ENCODE measurements at regions not wholly inside any gene's neighbourhood (a gene's known extent, or its start where the extent isn't known, plus 50 kb on each side); places are given as distances from the start of the nearest gene placed in this dataset.

GRCh38 chr2:64795024-64795592 is 141.4 kb upstream of the SERTAD2 start:
- H3K23me2 ChIP-seq (ENCODE audit: low read depth, low read length): no peaks in the 10 kb centered on the region
- no peaks in the 10 kb centered on the region; a peak in 2 of 7 replicates for H3K27me3 ChIP-seq (replicated peaks in 1 of 4; ENCODE audit: control insufficient read depth in 3 of 4, extremely low read depth in 1 of 4, insufficient read depth in 3 of 4, low read length in 3 of 4)
- POLR2A ChIA-PET (ENCODE audit: partially characterized antibody): interaction anchor here (0.6 kb wide), 1 partner anchor 28 kb away, joined by 5 read pairs; no protein-coding TSS in a partner anchor
- H4K5ac ChIP-seq (ENCODE audit: insufficient read length, low read depth, low read length): no peak overlapping the region
- H4K20me1 ChIP-seq (replicated peaks in 1 of 2; ENCODE audit: control insufficient read depth in 1 of 2, insufficient read depth in 2 of 2, low read length in 2 of 2): no peaks in the 10 kb centered on the region
- H3K36me3 ChIP-seq (ENCODE audit: control insufficient read depth in 2 of 4, insufficient read depth in 4 of 4, low read length in 3 of 4): no peaks in the 10 kb centered on the region
- no peak overlapping the region for H2AK5ac ChIP-seq (ENCODE audit: low read depth, low read length)
- CTCF ChIA-PET (ENCODE audit: partially characterized antibody): interaction anchor here (1.3 to 3.0 kb wide), 3 partner anchors 10 to 44 kb away, joined by 3 to 12 read pairs (median 9); no protein-coding TSS in a partner anchor
- no peaks in the 10 kb centered on the region for H3K79me1 ChIP-seq (ENCODE audit: low read depth, low read length)
- H2BK12ac ChIP-seq (ENCODE audit: low read depth, low read length): no peak overlapping the region
- no peak overlapping the region for H4K91ac ChIP-seq (replicated peaks; ENCODE audit: insufficient read length, low read length)
- no peak overlapping the region; the same call in 1 of the 2 replicates for H3K18ac ChIP-seq (ENCODE audit: extremely low read depth, low read length)
- no peak for TF ChIP-seq USF2 (IDR thresholded peaks at IDR 0.05; ENCODE audit: low read length)
- no peak for TF ChIP-seq POU5F1 (IDR thresholded peaks at IDR 0.05; ENCODE audit: low read depth, low read length)
- no peak for TF ChIP-seq TAF7 (optimal IDR thresholded peaks at IDR 0.05; ENCODE audit: borderline replicate concordance, low read depth, low read length)
- no peak for TF ChIP-seq RAD21 (IDR thresholded peaks at IDR 0.05 in 1 of 2, conservative IDR thresholded peaks at IDR 0.05 in 1 of 2; ENCODE audit: low read depth in 2 of 2, low read length in 2 of 2)
- no peak for TF ChIP-seq SIRT6 (IDR thresholded peaks at IDR 0.05; ENCODE audit: low read length)
- no peak for TF ChIP-seq SIX5 (IDR thresholded peaks at IDR 0.05; ENCODE audit: low read depth, low read length)
- TF ChIP-seq NRF1 (IDR thresholded peaks at IDR 0.05; ENCODE audit: low read depth, low read length): no peak
- no peak overlapping the region for H3K4me3 ChIP-seq (ENCODE audit: extremely low read depth in 1 of 4, insufficient read depth in 2 of 4, low read depth in 3 of 4, low read length in 4 of 4)
- H3K56ac ChIP-seq (replicated peaks; ENCODE audit: insufficient read length, low read depth, low read length): no peak overlapping the region
- H3K23ac ChIP-seq (ENCODE audit: insufficient read length): no peak overlapping the region
- H3K27ac ChIP-seq (ENCODE audit: low read depth, low read length): no peak overlapping the region
- H2BK5ac ChIP-seq (ENCODE audit: low read depth, low read length): no peak overlapping the region
- no peak overlapping the region for H2BK20ac ChIP-seq (ENCODE audit: low read length)
- no peak overlapping the region for H2AFZ ChIP-seq (ENCODE audit: low read length)
- H3K4ac ChIP-seq (replicated peaks; ENCODE audit: insufficient read length, low read depth, low read length): no peak overlapping the region
- peaks cover 0 to 5% (median 0%) of the 10 kb centered on the region in 4 experiments; a peak in 1 of 7 replicates for H3K4me1 ChIP-seq (replicated peaks in 1 of 4; ENCODE audit: control insufficient read depth in 3 of 4, insufficient read depth in 4 of 4, low read length in 3 of 4)
- H2BK15ac ChIP-seq (ENCODE audit: low read length): no peak overlapping the region
- no peak overlapping the region; a peak in 1 of 4 replicates for H3K4me2 ChIP-seq (ENCODE audit: insufficient read depth in 1 of 2, low read depth in 2 of 2, low read length in 2 of 2)
- FAIRE-seq: no peak
- H3K9ac ChIP-seq (replicated peaks in 1 of 4; ENCODE audit: extremely low read depth in 1 of 4, low read depth in 3 of 4, low read length in 3 of 4): no peak overlapping the region
- no peak overlapping the region for H2BK120ac ChIP-seq (replicated peaks; ENCODE audit: low read depth, low read length)
- H3K9me3 ChIP-seq (ENCODE audit: insufficient read depth in 2 of 2, low read depth in 1 of 2, low read length in 1 of 2): no peaks in the 10 kb centered on the region
- WGBS, 2 experiments (ENCODE audit: extremely low coverage in 1 of 2, insufficient coverage in 1 of 2, insufficient read length in 1 of 2, insufficient replicate concordance in 2 of 2, low coverage in 1 of 2, low lambda C conversion rate in 2 of 2, missing lambda C conversion rate in 1 of 2): 81% methylated on average over 6 of the region's 6 CpGs; no CpG with 5 or more reads in 1 of the 2 experiments
- no peak overlapping the region for H4K8ac ChIP-seq (ENCODE audit: extremely low read depth, insufficient read depth, low read length)
- DNase-seq (ENCODE audit: low read depth in 1 of 2, low spot score in 2 of 2): no peak
- H3K14ac ChIP-seq (ENCODE audit: insufficient read length): no peak overlapping the region
- no peaks in the 10 kb centered on the region for H3K79me2 ChIP-seq (ENCODE audit: control insufficient read depth in 1 of 2, insufficient read depth in 2 of 2, low read length in 2 of 2)

Data from H1 (cell line).